ENCODE measurements at regions not wholly inside any gene's neighbourhood (a gene's known extent, or its start where the extent isn't known, plus 50 kb on each side); places are given as distances from the start of the nearest gene placed in this dataset.

- no peak overlapping the region for H3K27ac ChIP-seq (ENCODE audit: poor library complexity, severe bottlenecking)
- no peaks in the 10 kb centered on the region for H3K27me3 ChIP-seq (ENCODE audit: insufficient read depth, poor library complexity, severe bottlenecking)
- no peaks in the 10 kb centered on the region for H3K9me3 ChIP-seq (ENCODE audit: severe bottlenecking)
- H3K4me1 ChIP-seq (ENCODE audit: insufficient read depth, poor library complexity, severe bottlenecking), result no peaks in the 10 kb centered on the region
- DNase-seq (ENCODE audit: low spot score) (no peak), ATAC-seq (ENCODE audit: low read depth) (no peak)
- no peak overlapping the region for H3K4me3 ChIP-seq (ENCODE audit: severe bottlenecking)
- H3K36me3 ChIP-seq (ENCODE audit: low read depth), result no peaks in the 10 kb centered on the region
- no peak for TF ChIP-seq CTCF (IDR thresholded peaks at IDR 0.05; ENCODE audit: poor library complexity, severe bottlenecking)
Observed at GRCh38 chr16:6284731-6285130, 1047.9 kb upstream of the RBFOX1 start.

GRCh38 chr16:6281994-6282393 is 1050.7 kb upstream of the RBFOX1 start:
- Histone ChIP-seq H3K4me1 (ENCODE audit: insufficient read depth, poor library complexity, severe bottlenecking) (no peaks in the 10 kb centered on the region), H3K36me3 (ENCODE audit: low read depth) (no peaks in the 10 kb centered on the region), H3K27ac (ENCODE audit: poor library complexity, severe bottlenecking) (no peak overlapping the region), H3K4me3 (ENCODE audit: severe bottlenecking) (no peak overlapping the region), H3K9me3 (ENCODE audit: severe bottlenecking) (no peaks in the 10 kb centered on the region), H3K27me3 (ENCODE audit: insufficient read depth, poor library complexity, severe bottlenecking) (no peaks in the 10 kb centered on the region)
- DNase-seq (ENCODE audit: low spot score), result no peak
- ATAC-seq (ENCODE audit: low read depth), result no peak
- TF ChIP-seq CTCF (IDR thresholded peaks at IDR 0.05; ENCODE audit: poor library complexity, severe bottlenecking), result no peak

- Histone ChIP-seq H3K27ac (ENCODE audit: poor library complexity, severe bottlenecking) (no peak overlapping the region), H3K9me3 (ENCODE audit: severe bottlenecking) (no peaks in the 10 kb centered on the region), H3K27me3 (ENCODE audit: insufficient read depth, poor library complexity, severe bottlenecking) (no peaks in the 10 kb centered on the region), H3K4me1 (ENCODE audit: insufficient read depth, poor library complexity, severe bottlenecking) (no peaks in the 10 kb centered on the region), H3K4me3 (ENCODE audit: severe bottlenecking) (no peak overlapping the region), H3K36me3 (ENCODE audit: low read depth) (no peaks in the 10 kb centered on the region)
- no peak for DNase-seq (ENCODE audit: low spot score)
- ATAC-seq (ENCODE audit: low read depth), result no peak
- no peak for TF ChIP-seq CTCF (IDR thresholded peaks at IDR 0.05; ENCODE audit: poor library complexity, severe bottlenecking)
Observed at GRCh38 chr16:6281274-6281673, 1051.4 kb upstream of the RBFOX1 start.

- Histone ChIP-seq H3K4me3 (ENCODE audit: severe bottlenecking) (no peak overlapping the region), H3K27me3 (ENCODE audit: insufficient read depth, poor library complexity, severe bottlenecking) (no peaks in the 10 kb centered on the region), H3K9me3 (ENCODE audit: severe bottlenecking) (no peaks in the 10 kb centered on the region), H3K27ac (ENCODE audit: poor library complexity, severe bottlenecking) (no peak overlapping the region), H3K36me3 (ENCODE audit: low read depth) (no peaks in the 10 kb centered on the region), H3K4me1 (ENCODE audit: insufficient read depth, poor library complexity, severe bottlenecking) (no peaks in the 10 kb centered on the region)
- DNase-seq (ENCODE audit: low spot score), result no peak
- TF ChIP-seq CTCF (IDR thresholded peaks at IDR 0.05; ENCODE audit: poor library complexity, severe bottlenecking), result no peak
- ATAC-seq (ENCODE audit: low read depth), result no peak
Observed at GRCh38 chr16:6280055-6280454, 1052.6 kb upstream of the RBFOX1 start.

GRCh38 chr16:6279286-6279685 is 1053.4 kb upstream of the RBFOX1 start:
- no peak overlapping the region for H3K27ac ChIP-seq (ENCODE audit: poor library complexity, severe bottlenecking)

More at GRCh38 chr16:6279286-6279685, 1053.4 kb upstream of the RBFOX1 start:
- no peaks in the 10 kb centered on the region for H3K36me3 ChIP-seq (ENCODE audit: low read depth)
- H3K4me3 ChIP-seq (ENCODE audit: severe bottlenecking), result no peak overlapping the region
- no peaks in the 10 kb centered on the region for H3K27me3 ChIP-seq (ENCODE audit: insufficient read depth, poor library complexity, severe bottlenecking)
- H3K4me1 ChIP-seq (ENCODE audit: insufficient read depth, poor library complexity, severe bottlenecking), result no peaks in the 10 kb centered on the region
- TF ChIP-seq CTCF (IDR thresholded peaks at IDR 0.05; ENCODE audit: poor library complexity, severe bottlenecking), result no peak
- DNase-seq (ENCODE audit: low spot score) (no peak), ATAC-seq (ENCODE audit: low read depth) (no peak)
- no peaks in the 10 kb centered on the region for H3K9me3 ChIP-seq (ENCODE audit: severe bottlenecking)
